B cell (primary cell): ENCODE measurements at regions not wholly inside any gene's neighbourhood (a gene's known extent, or its start where the extent isn't known, plus 50 kb on each side); places are given as distances from the start of the nearest gene placed in this dataset.

Source experiments
- ATAC-seq: fragments of 200-7000 bp; cut with Tn5 transposase; one replicate; pipeline ENCODE4 v1.10.0; 2021; ENCODE audit warnings: low read depth, mild to moderate bottlenecking, moderate number of reproducible peaks, moderate library complexity
- CTCF ChIA-PET: fragments of 350-600 bp; sonication (Branson Sonifier 250); formaldehyde crosslinking; loops from one replicate; lab custom pipeline; 2021; ENCODE audit warnings: antibody characterized with exemption, inconsistent platforms; lab: Charles Lee
- POLR2A ChIA-PET: fragments of 350-600 bp; sonication (Branson Sonifier 250); formaldehyde crosslinking; loops from one replicate; lab custom pipeline; 2021; ENCODE audit warnings: antibody characterized with exemption; lab: Charles Lee
- DNase-seq: peaks from one replicate; pipeline ENCODE4 v3.0.0; 2013
- H2AFZ ChIP-seq: 2 replicates; pipeline ENCODE4 v1.6.1; 2012; ENCODE audit warnings: mild to moderate bottlenecking, low read depth, low read length; ENCODE audit not compliant: insufficient read depth, poor library complexity, severe bottlenecking
- H3K27ac ChIP-seq, 2 donors: 1 replicate in 1 of 2; 2 replicates in 1 of 2; pipeline ENCODE4 v1.5.1; 2012 to 2013; ENCODE audit warnings: low read length in 2 of 2, mild to moderate bottlenecking in 2 of 2, moderate library complexity in 1 of 2
- H3K27me3 ChIP-seq, 4 experiments: fragments of 200-600 bp in 1 of 4; sonication (generic) in 1 of 4; replicated peaks in 1 of 4; 1 replicate in 2 of 4; 2 replicates in 2 of 4; pipeline versions ENCODE4 v1.6.1 to v1.7.0; 2013 to 2016; ENCODE audit warnings: low read length in 3 of 4, mild to moderate bottlenecking in 2 of 4, mixed read lengths in 1 of 4, moderate library complexity in 1 of 4; ENCODE audit not compliant: insufficient read depth in 4 of 4, control insufficient read depth in 3 of 4; ENCODE audit errors: control extremely low read depth in 1 of 4
- H3K36me3 ChIP-seq, 2 experiments: replicated peaks in 1 of 2; 1 replicate in 1 of 2; 2 replicates in 1 of 2; pipeline versions ENCODE4 v1.6.1 to v1.7.1; 2013; ENCODE audit warnings: low read length in 1 of 2; ENCODE audit not compliant: insufficient read depth in 2 of 2, control insufficient read depth in 1 of 2; ENCODE audit errors: control extremely low read depth in 1 of 2, extremely low read depth in 1 of 2
- H3K4me1 ChIP-seq, 2 donors: fragments of 200-600 bp in 1 of 2; sonication (generic) in 1 of 2; 1 replicate in 1 of 2; 2 replicates in 1 of 2; pipeline versions ENCODE4 v1.5.1 to v1.6.1; 2013 to 2017; ENCODE audit warnings: low read length in 2 of 2; ENCODE audit not compliant: control insufficient read depth in 2 of 2, insufficient read depth in 2 of 2
- H3K4me2 ChIP-seq: replicated peaks from 2 replicates; pipeline ENCODE3; 2012; ENCODE audit warnings: mild to moderate bottlenecking, low read depth, low read length; ENCODE audit not compliant: poor library complexity, severe bottlenecking
- H3K4me3 ChIP-seq, 5 experiments: fragments of 200-600 bp in 1 of 5; sonication (generic) in 1 of 5; 1 replicate in 3 of 5; 2 replicates in 2 of 5; pipeline versions ENCODE4 v1.5.1 to v1.7.0; 2011 to 2016; ENCODE audit warnings: low read length in 4 of 5, mild to moderate bottlenecking in 4 of 5, low read depth in 2 of 5, control low read depth in 1 of 5, moderate library complexity in 1 of 5; ENCODE audit not compliant: insufficient read depth in 1 of 5; ENCODE audit errors: control extremely low read depth in 1 of 5, extremely low read depth in 1 of 5
- H3K79me2 ChIP-seq: fragments of 200-600 bp; sonication (generic); one replicate; pipeline ENCODE4 v1.6.0; 2016; ENCODE audit warnings: low read length; ENCODE audit not compliant: control insufficient read depth, insufficient read depth
- H3K9ac ChIP-seq: fragments of 200-600 bp; sonication (generic); 2 replicates; pipeline ENCODE4 v1.6.1; 2017; ENCODE audit warnings: mild to moderate bottlenecking, low read length, moderate library complexity
- H3K9me3 ChIP-seq, 3 donors: one replicate each; pipeline versions ENCODE4 v1.6.1 to v1.7.1; 2013; ENCODE audit warnings: low read length in 2 of 3; ENCODE audit not compliant: control insufficient read depth in 2 of 3, insufficient read depth in 1 of 3; ENCODE audit errors: control extremely low read depth in 1 of 3
- H4K20me1 ChIP-seq: 2 replicates; pipeline ENCODE4 v1.6.0; 2012; ENCODE audit warnings: mild to moderate bottlenecking, low read length; ENCODE audit not compliant: insufficient read depth, control insufficient read depth, poor library complexity, severe bottlenecking
- H3K27ac Mint-ChIP-seq: one replicate; pipeline ENCODE4 v1.8.0; 2021; ENCODE audit warnings: mixed read lengths
- H3K27me3 Mint-ChIP-seq: one replicate; pipeline ENCODE4 v1.8.0; 2021; ENCODE audit warnings: mixed read lengths
- H3K4me1 Mint-ChIP-seq: one replicate; pipeline ENCODE4 v1.8.0; 2021; ENCODE audit warnings: mixed read lengths
- H3K4me3 Mint-ChIP-seq: one replicate; pipeline ENCODE4 v1.8.0; 2021; ENCODE audit warnings: mixed read lengths
- H3K9me3 Mint-ChIP-seq: one replicate; pipeline ENCODE4 v1.8.0; 2022; ENCODE audit warnings: mixed read lengths; ENCODE audit not compliant: insufficient read depth
- EZH2 ChIP-seq: IDR thresholded peaks from 2 replicates; pipeline ENCODE4 v1.6.1; 2012; ENCODE audit warnings: borderline replicate concordance, low read depth, mild to moderate bottlenecking, moderate library complexity, low read length; ENCODE audit not compliant: insufficient read depth, poor library complexity, severe bottlenecking
- WGBS: methylation state at CpG from one replicate; pipeline ENCODE4 v1.1.5; 2013; ENCODE audit warnings: missing lambda C conversion rate; ENCODE audit not compliant: insufficient coverage; 5-methylcytosine and 5-hydroxymethylcytosine counted together
- intact Hi-C: fragments of 100-400 bp; cut with micrococcal nuclease; formaldehyde crosslinking; loops from one replicate; pipeline ENCODE4 v1.10.0; 2022
- TF ChIP-seq, protein P1 (sequence below): fragments of 200-600 bp; IDR thresholded peaks from one replicate; pipeline ENCODE4 v1.8.0; 2022; ENCODE audit warnings: antibody characterized with exemption, mild to moderate bottlenecking

DNA sequence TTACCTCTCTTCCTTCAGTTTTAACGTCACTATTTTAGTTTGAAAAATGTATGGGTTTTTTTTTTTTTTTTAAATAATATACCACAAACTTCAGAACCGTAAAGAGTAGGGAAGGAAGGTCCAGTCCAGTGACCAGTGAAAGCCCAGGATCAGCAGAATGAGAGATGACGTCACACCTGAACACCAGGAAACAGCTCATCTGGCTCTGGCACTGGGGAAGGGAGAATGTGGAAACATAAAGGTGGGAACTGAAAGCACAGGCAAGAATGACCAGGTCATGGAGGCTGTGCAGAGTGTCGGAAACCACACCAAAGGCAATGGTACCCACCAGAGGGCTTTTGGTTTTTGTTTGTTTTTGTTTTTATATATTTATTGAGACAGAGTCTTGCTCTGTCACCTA, 141.2 kb downstream of the DHX15 start:
- CTCF ChIA-PET, result no interaction called here
- Histone ChIP-seq H3K27me3 (no peaks in the 10 kb centered on the region), H3K79me2 (no peaks in the 10 kb centered on the region), H3K27ac (no peak overlapping the region), H3K9ac (no peak overlapping the region), H3K9me3 (peaks cover 0 to 5% (median 0%) of the 10 kb centered on the region in 3 donors), H3K4me2 (no peak overlapping the region), H3K4me1 (no peaks in the 10 kb centered on the region), H3K36me3 (no peaks in the 10 kb centered on the region), H2AFZ (no peak overlapping the region), H3K4me3 (no peak overlapping the region), H4K20me1 (no peaks in the 10 kb centered on the region)
- POLR2A ChIA-PET, result no interaction called here
- WGBS, result 79% methylated on average over 2 of the region's 4 CpGs
- Mint-ChIP-seq H3K4me3 (no peak overlapping the region), H3K4me1 (no peaks in the 10 kb centered on the region), H3K27ac (no peak overlapping the region), H3K27me3 (peaks cover 10% of the 10 kb centered on the region), H3K9me3 (no peaks in the 10 kb centered on the region)
- intact Hi-C loops, result no loop called here
- no peak for TF ChIP-seq EZH2
- TF ChIP-seq, protein P1, sequence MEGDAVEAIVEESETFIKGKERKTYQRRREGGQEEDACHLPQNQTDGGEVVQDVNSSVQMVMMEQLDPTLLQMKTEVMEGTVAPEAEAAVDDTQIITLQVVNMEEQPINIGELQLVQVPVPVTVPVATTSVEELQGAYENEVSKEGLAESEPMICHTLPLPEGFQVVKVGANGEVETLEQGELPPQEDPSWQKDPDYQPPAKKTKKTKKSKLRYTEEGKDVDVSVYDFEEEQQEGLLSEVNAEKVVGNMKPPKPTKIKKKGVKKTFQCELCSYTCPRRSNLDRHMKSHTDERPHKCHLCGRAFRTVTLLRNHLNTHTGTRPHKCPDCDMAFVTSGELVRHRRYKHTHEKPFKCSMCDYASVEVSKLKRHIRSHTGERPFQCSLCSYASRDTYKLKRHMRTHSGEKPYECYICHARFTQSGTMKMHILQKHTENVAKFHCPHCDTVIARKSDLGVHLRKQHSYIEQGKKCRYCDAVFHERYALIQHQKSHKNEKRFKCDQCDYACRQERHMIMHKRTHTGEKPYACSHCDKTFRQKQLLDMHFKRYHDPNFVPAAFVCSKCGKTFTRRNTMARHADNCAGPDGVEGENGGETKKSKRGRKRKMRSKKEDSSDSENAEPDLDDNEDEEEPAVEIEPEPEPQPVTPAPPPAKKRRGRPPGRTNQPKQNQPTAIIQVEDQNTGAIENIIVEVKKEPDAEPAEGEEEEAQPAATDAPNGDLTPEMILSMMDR, result no peak
- DNase-seq (no peak), ATAC-seq (no peak)

DNA sequence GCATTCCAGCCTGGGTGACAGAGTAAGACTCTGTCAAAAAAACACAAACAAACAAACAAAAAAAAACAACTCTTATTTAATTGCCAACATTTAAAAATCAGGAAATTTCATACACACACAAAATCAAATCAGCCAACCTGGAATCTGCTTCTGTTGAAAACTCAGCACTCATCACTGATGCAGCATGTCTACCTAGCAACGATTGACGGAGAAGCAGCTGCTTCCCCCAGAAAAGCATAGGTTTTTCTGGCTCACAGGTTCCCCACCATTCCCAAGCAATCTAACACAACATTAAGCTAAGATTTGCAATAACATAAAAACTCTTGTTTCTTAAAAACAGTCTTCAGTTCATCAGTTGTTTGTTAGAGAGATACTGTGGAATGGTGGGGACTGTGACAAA, 143.6 kb downstream of the DHX15 start:
- Histone ChIP-seq H3K79me2 (no peaks in the 10 kb centered on the region), H3K27me3 (no peaks in the 10 kb centered on the region), H3K4me2 (no peak overlapping the region), H4K20me1 (no peaks in the 10 kb centered on the region), H3K36me3 (no peaks in the 10 kb centered on the region), H3K9ac (no peak overlapping the region), H3K4me3 (no peak overlapping the region), H3K9me3 (no peaks in the 10 kb centered on the region), H3K27ac (no peak overlapping the region), H3K4me1 (no peaks in the 10 kb centered on the region), H2AFZ (no peak overlapping the region)
- intact Hi-C loops, result no loop called here
- CTCF ChIA-PET, result interaction anchor here (1.5 kb wide), 1 partner anchor 21 kb away, joined by 3 read pairs; no protein-coding TSS in a partner anchor
- Mint-ChIP-seq H3K27ac (no peak overlapping the region), H3K4me1 (no peaks in the 10 kb centered on the region), H3K4me3 (no peak overlapping the region), H3K27me3 (peaks cover 13% of the 10 kb centered on the region), H3K9me3 (no peaks in the 10 kb centered on the region)
- DNase-seq, result no peak
- no peak for ATAC-seq
- POLR2A ChIA-PET, result no interaction called here
- WGBS, result 85% methylated on average over 2 of the region's 2 CpGs
- TF ChIP-seq, protein P1, result no peak
- no peak for TF ChIP-seq EZH2
